ENCODE measurements at regions not wholly inside any gene's neighbourhood (a gene's known extent, or its start where the extent isn't known, plus 50 kb on each side); places are given as distances from the start of the nearest gene placed in this dataset.

DNA sequence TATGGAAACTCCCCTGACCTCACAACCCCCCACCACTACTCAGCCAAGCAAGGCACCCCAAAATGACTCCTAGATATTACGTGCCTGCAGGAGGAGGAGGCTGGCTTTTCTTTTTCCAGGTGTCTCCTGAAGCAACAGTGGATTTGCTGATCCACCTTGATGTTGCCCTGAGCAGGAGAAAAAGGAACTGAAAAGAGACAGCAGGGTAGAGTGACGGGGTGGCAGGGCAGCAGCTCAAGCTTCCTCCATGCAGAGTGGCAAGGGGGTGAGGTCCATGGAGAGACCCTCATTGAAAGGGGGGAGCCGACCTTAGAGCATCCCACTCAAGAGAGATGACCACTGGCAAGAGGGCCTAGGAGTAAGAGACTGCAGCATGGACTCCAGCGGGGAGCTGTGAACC is 112.0 kb upstream of the SIRPA start:
- ChIA-PET POLR2A (ENCODE audit: unreplicated experiment) (no interaction called here), CTCF (no interaction called here)
- Histone ChIP-seq H4K5ac (ENCODE audit: low read depth, low read length) (no peak overlapping the region), H3K56ac (ENCODE audit: extremely low read depth, insufficient read depth, low read length) (no peak overlapping the region), H3K18ac (ENCODE audit: low read depth, low read length) (no peak overlapping the region), H3K14ac (replicated peaks; ENCODE audit: low read depth, low read length) (no peak overlapping the region), H4K8ac (ENCODE audit: low read depth in 2 of 2, low read length in 2 of 2) (no peak overlapping the region), H2BK5ac (ENCODE audit: low read depth, low read length, poor library complexity, severe bottlenecking) (no peak overlapping the region), H3K9me1 (ENCODE audit: insufficient read depth, low read length) (no peaks in the 10 kb centered on the region), H4K20me1 (ENCODE audit: insufficient read depth, low read length) (no peaks in the 10 kb centered on the region), H2BK120ac (ENCODE audit: low read depth, low read length) (no peak overlapping the region), H3K9ac (ENCODE audit: low read depth, low read length) (no peak overlapping the region), H3K4me1 (ENCODE audit: control insufficient read depth, insufficient read depth, low read length) (no peaks in the 10 kb centered on the region), H2AFZ (replicated peaks; ENCODE audit: low read length, poor library complexity) (no peak overlapping the region), H3K23ac (ENCODE audit: low read depth, low read length) (no peak overlapping the region), H3K9me3 (ENCODE audit: control insufficient read depth, insufficient read depth, low read length) (no peaks in the 10 kb centered on the region), H3K4ac (ENCODE audit: low read depth, low read length) (no peak overlapping the region), H3K79me1 (ENCODE audit: low read depth in 1 of 2, low read length in 2 of 2) (no peaks in the 10 kb centered on the region), H3K4me3 (ENCODE audit: insufficient read depth, low read depth, low read length) (no peak overlapping the region), H2BK15ac (ENCODE audit: low read depth, low read length) (no peak overlapping the region), H2AK9ac (replicated peaks; ENCODE audit: low read depth, low read length, poor library complexity) (no peak overlapping the region), H2BK20ac (ENCODE audit: low read depth, low read length) (no peak overlapping the region), H2AK5ac (ENCODE audit: low read depth, low read length) (no peak overlapping the region), H3K27ac (ENCODE audit: insufficient read depth, low read length) (no peak overlapping the region), H3K27me3 (ENCODE audit: control insufficient read depth, insufficient read depth, low read length) (peaks cover 54% of the 10 kb centered on the region), H3K36me3 (ENCODE audit: control insufficient read depth, insufficient read depth, low read length) (no peaks in the 10 kb centered on the region), H3K4me2 (ENCODE audit: low read depth, low read length) (no peak overlapping the region), H4K91ac (ENCODE audit: insufficient read depth, low read depth, low read length) (no peak overlapping the region)
- intact Hi-C loops (cut with micrococcal nuclease) = no loop called here
- dilution Hi-C loops (cut with HindIII; ENCODE audit: low sequenced_read_pairs, unreplicated experiment) = no loop called here
- TF ChIP-seq FOS (IDR thresholded peaks at IDR 0.05; ENCODE audit: low read depth, low read length) = no peak
- no peak for TF ChIP-seq RFX5 (IDR thresholded peaks at IDR 0.05; ENCODE audit: low read depth, low read length)
- TF ChIP-seq BHLHE40 (IDR thresholded peaks at IDR 0.05; ENCODE audit: low read depth, low read length) = no peak
- no peak for TF ChIP-seq RCOR1 (IDR thresholded peaks at IDR 0.05; ENCODE audit: insufficient replicate concordance, low read length)
- TF ChIP-seq CTCF (conservative IDR thresholded peaks at IDR 0.05; ENCODE audit: low read depth, low read length) = no peak
- TF ChIP-seq MXI1 (IDR thresholded peaks at IDR 0.05; ENCODE audit: borderline replicate concordance, low read depth, low read length) = no peak
- no peak for TF ChIP-seq CEBPB (IDR thresholded peaks at IDR 0.05; ENCODE audit: low read depth, low read length)
- TF ChIP-seq, protein P1, sequence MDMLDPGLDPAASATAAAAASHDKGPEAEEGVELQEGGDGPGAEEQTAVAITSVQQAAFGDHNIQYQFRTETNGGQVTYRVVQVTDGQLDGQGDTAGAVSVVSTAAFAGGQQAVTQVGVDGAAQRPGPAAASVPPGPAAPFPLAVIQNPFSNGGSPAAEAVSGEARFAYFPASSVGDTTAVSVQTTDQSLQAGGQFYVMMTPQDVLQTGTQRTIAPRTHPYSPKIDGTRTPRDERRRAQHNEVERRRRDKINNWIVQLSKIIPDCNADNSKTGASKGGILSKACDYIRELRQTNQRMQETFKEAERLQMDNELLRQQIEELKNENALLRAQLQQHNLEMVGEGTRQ (IDR thresholded peaks at IDR 0.05; ENCODE audit: low read depth, low read length) = no peak
- TF ChIP-seq NFE2L2 (IDR thresholded peaks at IDR 0.05; ENCODE audit: low read depth, low read length) = no peak
- TF ChIP-seq MAFK (IDR thresholded peaks at IDR 0.05; ENCODE audit: low read depth, low read length) = no peak
- no TSS peak for BruUV-seq (replicated peaks)
- in situ Hi-C loops (cut with MboI; ENCODE audit: low sequenced_read_pairs) = no loop called here
- ATAC-seq (ENCODE audit: low read depth) (no peak), DNase-seq (no peak)
- WGBS, 2 experiments (ENCODE audit: extremely low coverage in 2 of 2, insufficient read length in 1 of 2) = 100% methylated on average over 1 of the region's 4 CpGs; no CpG with 5 or more reads in 1 of the 2 experiments

Data from IMR-90 (cell line).